SK-N-SH treated with all-trans-retinoic acid at 6 μM for 48 hours (cell line): ENCODE measurements at regions not wholly inside any gene's neighbourhood (a gene's known extent, or its start where the extent isn't known, plus 50 kb on each side); places are given as distances from the start of the nearest gene placed in this dataset.

Experiments
- ATAC-seq: fragments of 200-7000 bp; cut with Tn5 transposase; 3 replicates; pipeline ENCODE4 v1.9.1; 2020; ENCODE audit warnings: mild to moderate bottlenecking, moderate library complexity
- ARNTL ChIP-seq: fragments of 450-650 bp; formaldehyde crosslinking; IDR thresholded peaks from 2 replicates; pipeline ENCODE4 v1.5.0; 2020; ENCODE audit warnings: low read depth, mild to moderate bottlenecking, moderate library complexity, borderline replicate concordance
- BACH2 ChIP-seq: fragments of 250-450 bp; sonication (Bioruptor Pico); IDR thresholded peaks from 2 replicates; pipeline ENCODE4 v1.9.0; 2021; ENCODE audit warnings: mild to moderate bottlenecking, borderline replicate concordance
- CSDC2 ChIP-seq: fragments of 250-450 bp; sonication (Bioruptor Pico); IDR thresholded peaks from 2 replicates; pipeline ENCODE4 v1.5.0; 2020; ENCODE audit warnings: mild to moderate bottlenecking, moderate library complexity
- ESRRG ChIP-seq: fragments of 250-450 bp; sonication (Bioruptor Pico); IDR thresholded peaks from 2 replicates; pipeline ENCODE4 v1.6.1; 2021; ENCODE audit warnings: mild to moderate bottlenecking
- GLIS3 ChIP-seq: fragments of 250-450 bp; sonication (Bioruptor Pico); IDR thresholded peaks from 2 replicates; pipeline ENCODE4 v1.5.0; 2020; ENCODE audit warnings: mild to moderate bottlenecking, moderate library complexity
- ISL1 ChIP-seq: fragments of 250-450 bp; sonication (Bioruptor Pico); IDR thresholded peaks from 2 replicates; pipeline ENCODE4 v2.1.2; 2022; ENCODE audit warnings: mild to moderate bottlenecking, moderate library complexity
- OSR1 ChIP-seq: fragments of 250-450 bp; sonication (Bioruptor Pico); IDR thresholded peaks from 2 replicates; pipeline ENCODE4 v1.8.0; 2022; ENCODE audit warnings: moderate library complexity, mild to moderate bottlenecking, inconsistent platforms
- RARB ChIP-seq: fragments of 250-450 bp; sonication (Bioruptor Pico); IDR thresholded peaks from 2 replicates; pipeline ENCODE4 v1.8.0; 2021; ENCODE audit warnings: mild to moderate bottlenecking, moderate library complexity
- SNAI2 ChIP-seq: fragments of 250-450 bp; sonication (Bioruptor Pico); IDR thresholded peaks from 2 replicates; pipeline ENCODE4 v1.5.0; 2020; ENCODE audit warnings: mild to moderate bottlenecking, moderate library complexity
- TCF4 ChIP-seq: fragments of 250-450 bp; sonication (Bioruptor Pico); IDR thresholded peaks from 2 replicates; pipeline ENCODE4 v1.8.0; 2021; ENCODE audit warnings: mild to moderate bottlenecking, moderate library complexity, borderline replicate concordance
- TOX ChIP-seq: fragments of 250-450 bp; sonication (Bioruptor Pico); IDR thresholded peaks from 2 replicates; pipeline ENCODE4 v1.8.0; 2021; ENCODE audit warnings: mild to moderate bottlenecking, moderate library complexity, borderline replicate concordance
- ZC3H10 ChIP-seq: fragments of 250-450 bp; sonication (Bioruptor Pico); IDR thresholded peaks from 2 replicates; pipeline ENCODE4 v1.5.1; 2021; ENCODE audit warnings: mild to moderate bottlenecking, moderate library complexity
- ZFP3 ChIP-seq: fragments of 250-450 bp; sonication (Bioruptor Pico); IDR thresholded peaks from 2 replicates; pipeline ENCODE4 v1.5.0; 2020; ENCODE audit warnings: mild to moderate bottlenecking, moderate library complexity
- ZFP30 ChIP-seq: fragments of 450-650 bp; formaldehyde crosslinking; IDR thresholded peaks from 2 replicates; pipeline ENCODE4 v1.5.0; 2022; ENCODE audit warnings: mild to moderate bottlenecking, moderate library complexity
- ZNF70 ChIP-seq: fragments of 450-650 bp; formaldehyde crosslinking; IDR thresholded peaks from 2 replicates; pipeline ENCODE4 v1.5.0; 2020; ENCODE audit warnings: mild to moderate bottlenecking, moderate library complexity
- ZNF8 ChIP-seq: fragments of 450-650 bp; formaldehyde crosslinking; IDR thresholded peaks from 2 replicates; pipeline ENCODE4 v1.5.0; 2020; ENCODE audit warnings: mild to moderate bottlenecking, moderate library complexity
- TF ChIP-seq, protein P1 (sequence below): fragments of 250-450 bp; sonication (Bioruptor Pico); IDR thresholded peaks from 2 replicates; pipeline ENCODE4 v1.8.0; 2020; ENCODE audit warnings: mild to moderate bottlenecking, moderate library complexity, borderline replicate concordance
- TF ChIP-seq, protein P2 (sequence below): fragments of 250-450 bp; sonication (Bioruptor Pico); IDR thresholded peaks from 2 replicates; pipeline ENCODE4 v1.5.1; 2021; ENCODE audit warnings: mild to moderate bottlenecking, moderate library complexity
- TF ChIP-seq, protein P3 (sequence below): fragments of 250-450 bp; sonication (Bioruptor Pico); IDR thresholded peaks from 2 replicates; pipeline ENCODE4 v1.5.0; 2020; ENCODE audit warnings: mild to moderate bottlenecking, moderate library complexity
- TF ChIP-seq, protein P4 (sequence below): fragments of 250-450 bp; sonication (Bioruptor Pico); IDR thresholded peaks from 2 replicates; pipeline ENCODE4 v1.5.1; 2020; ENCODE audit warnings: low read depth, mild to moderate bottlenecking, moderate library complexity
- TF ChIP-seq, protein P5 (sequence below): fragments of 250-450 bp; sonication (Bioruptor Pico); IDR thresholded peaks from 2 replicates; pipeline ENCODE4 v1.8.0; 2021; ENCODE audit warnings: low read depth, mild to moderate bottlenecking, moderate library complexity, borderline replicate concordance

DNA sequence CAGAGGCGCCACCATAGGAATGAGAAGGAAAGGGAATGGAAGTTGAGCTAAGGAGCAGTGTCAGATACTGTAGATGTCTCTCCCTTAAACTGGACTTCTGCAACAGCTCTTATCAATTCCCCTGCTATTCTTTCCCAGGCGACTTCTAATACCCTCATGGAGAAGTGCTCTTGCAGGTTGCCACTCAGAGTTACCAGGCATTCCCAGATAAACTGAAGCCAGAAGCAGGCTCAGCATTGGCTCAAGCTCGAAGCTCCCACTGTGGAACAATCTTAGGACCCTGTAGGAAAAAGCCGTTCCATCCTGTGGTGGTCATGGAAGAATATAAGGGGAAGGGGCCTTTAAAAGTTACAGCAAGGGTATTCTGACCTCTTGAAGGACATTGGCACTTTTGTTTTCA, 208.7 kb upstream of the PLET1 start:
- TF ChIP-seq ISL1 (CRISPR knock-in tag) = no peak
- no peak for TF ChIP-seq CSDC2 (CRISPR knock-in tag)
- no peak for TF ChIP-seq RARB
- TF ChIP-seq, protein P1, sequence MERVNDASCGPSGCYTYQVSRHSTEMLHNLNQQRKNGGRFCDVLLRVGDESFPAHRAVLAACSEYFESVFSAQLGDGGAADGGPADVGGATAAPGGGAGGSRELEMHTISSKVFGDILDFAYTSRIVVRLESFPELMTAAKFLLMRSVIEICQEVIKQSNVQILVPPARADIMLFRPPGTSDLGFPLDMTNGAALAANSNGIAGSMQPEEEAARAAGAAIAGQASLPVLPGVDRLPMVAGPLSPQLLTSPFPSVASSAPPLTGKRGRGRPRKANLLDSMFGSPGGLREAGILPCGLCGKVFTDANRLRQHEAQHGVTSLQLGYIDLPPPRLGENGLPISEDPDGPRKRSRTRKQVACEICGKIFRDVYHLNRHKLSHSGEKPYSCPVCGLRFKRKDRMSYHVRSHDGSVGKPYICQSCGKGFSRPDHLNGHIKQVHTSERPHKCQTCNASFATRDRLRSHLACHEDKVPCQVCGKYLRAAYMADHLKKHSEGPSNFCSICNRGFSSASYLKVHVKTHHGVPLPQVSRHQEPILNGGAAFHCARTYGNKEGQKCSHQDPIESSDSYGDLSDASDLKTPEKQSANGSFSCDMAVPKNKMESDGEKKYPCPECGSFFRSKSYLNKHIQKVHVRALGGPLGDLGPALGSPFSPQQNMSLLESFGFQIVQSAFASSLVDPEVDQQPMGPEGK (CRISPR knock-in tag) = no peak
- TF ChIP-seq ZC3H10 (CRISPR knock-in tag) = no peak
- TF ChIP-seq ZFP30 (CRISPR knock-in tag) = no peak
- TF ChIP-seq, protein P2, sequence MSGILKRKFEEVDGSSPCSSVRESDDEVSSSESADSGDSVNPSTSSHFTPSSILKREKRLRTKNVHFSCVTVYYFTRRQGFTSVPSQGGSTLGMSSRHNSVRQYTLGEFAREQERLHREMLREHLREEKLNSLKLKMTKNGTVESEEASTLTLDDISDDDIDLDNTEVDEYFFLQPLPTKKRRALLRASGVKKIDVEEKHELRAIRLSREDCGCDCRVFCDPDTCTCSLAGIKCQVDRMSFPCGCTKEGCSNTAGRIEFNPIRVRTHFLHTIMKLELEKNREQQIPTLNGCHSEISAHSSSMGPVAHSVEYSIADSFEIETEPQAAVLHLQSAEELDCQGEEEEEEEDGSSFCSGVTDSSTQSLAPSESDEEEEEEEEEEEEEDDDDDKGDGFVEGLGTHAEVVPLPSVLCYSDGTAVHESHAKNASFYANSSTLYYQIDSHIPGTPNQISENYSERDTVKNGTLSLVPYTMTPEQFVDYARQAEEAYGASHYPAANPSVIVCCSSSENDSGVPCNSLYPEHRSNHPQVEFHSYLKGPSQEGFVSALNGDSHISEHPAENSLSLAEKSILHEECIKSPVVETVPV (CRISPR knock-in tag) = no peak
- TF ChIP-seq, protein P3, sequence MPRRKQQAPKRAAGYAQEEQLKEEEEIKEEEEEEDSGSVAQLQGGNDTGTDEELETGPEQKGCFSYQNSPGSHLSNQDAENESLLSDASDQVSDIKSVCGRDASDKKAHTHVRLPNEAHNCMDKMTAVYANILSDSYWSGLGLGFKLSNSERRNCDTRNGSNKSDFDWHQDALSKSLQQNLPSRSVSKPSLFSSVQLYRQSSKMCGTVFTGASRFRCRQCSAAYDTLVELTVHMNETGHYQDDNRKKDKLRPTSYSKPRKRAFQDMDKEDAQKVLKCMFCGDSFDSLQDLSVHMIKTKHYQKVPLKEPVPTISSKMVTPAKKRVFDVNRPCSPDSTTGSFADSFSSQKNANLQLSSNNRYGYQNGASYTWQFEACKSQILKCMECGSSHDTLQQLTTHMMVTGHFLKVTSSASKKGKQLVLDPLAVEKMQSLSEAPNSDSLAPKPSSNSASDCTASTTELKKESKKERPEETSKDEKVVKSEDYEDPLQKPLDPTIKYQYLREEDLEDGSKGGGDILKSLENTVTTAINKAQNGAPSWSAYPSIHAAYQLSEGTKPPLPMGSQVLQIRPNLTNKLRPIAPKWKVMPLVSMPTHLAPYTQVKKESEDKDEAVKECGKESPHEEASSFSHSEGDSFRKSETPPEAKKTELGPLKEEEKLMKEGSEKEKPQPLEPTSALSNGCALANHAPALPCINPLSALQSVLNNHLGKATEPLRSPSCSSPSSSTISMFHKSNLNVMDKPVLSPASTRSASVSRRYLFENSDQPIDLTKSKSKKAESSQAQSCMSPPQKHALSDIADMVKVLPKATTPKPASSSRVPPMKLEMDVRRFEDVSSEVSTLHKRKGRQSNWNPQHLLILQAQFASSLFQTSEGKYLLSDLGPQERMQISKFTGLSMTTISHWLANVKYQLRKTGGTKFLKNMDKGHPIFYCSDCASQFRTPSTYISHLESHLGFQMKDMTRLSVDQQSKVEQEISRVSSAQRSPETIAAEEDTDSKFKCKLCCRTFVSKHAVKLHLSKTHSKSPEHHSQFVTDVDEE (CRISPR knock-in tag) = no peak
- no peak for TF ChIP-seq TOX (CRISPR knock-in tag)
- TF ChIP-seq SNAI2 (CRISPR knock-in tag) = no peak
- TF ChIP-seq BACH2 (CRISPR knock-in tag) = no peak
- TF ChIP-seq, protein P4, sequence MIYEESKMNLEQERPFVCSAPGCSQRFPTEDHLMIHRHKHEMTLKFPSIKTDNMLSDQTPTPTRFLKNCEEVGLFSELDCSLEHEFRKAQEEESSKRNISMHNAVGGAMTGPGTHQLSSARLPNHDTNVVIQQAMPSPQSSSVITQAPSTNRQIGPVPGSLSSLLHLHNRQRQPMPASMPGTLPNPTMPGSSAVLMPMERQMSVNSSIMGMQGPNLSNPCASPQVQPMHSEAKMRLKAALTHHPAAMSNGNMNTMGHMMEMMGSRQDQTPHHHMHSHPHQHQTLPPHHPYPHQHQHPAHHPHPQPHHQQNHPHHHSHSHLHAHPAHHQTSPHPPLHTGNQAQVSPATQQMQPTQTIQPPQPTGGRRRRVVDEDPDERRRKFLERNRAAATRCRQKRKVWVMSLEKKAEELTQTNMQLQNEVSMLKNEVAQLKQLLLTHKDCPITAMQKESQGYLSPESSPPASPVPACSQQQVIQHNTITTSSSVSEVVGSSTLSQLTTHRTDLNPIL (CRISPR knock-in tag) = no peak
- no peak for TF ChIP-seq GLIS3 (CRISPR knock-in tag)
- TF ChIP-seq ARNTL (CRISPR knock-in tag) = no peak
- no peak for TF ChIP-seq TCF4 (CRISPR knock-in tag)
- TF ChIP-seq ZNF70 (CRISPR knock-in tag) = no peak
- no peak for TF ChIP-seq ESRRG (CRISPR knock-in tag)
- TF ChIP-seq, all 23 proteins: peak for 0
- ATAC-seq = no peak

DNA sequence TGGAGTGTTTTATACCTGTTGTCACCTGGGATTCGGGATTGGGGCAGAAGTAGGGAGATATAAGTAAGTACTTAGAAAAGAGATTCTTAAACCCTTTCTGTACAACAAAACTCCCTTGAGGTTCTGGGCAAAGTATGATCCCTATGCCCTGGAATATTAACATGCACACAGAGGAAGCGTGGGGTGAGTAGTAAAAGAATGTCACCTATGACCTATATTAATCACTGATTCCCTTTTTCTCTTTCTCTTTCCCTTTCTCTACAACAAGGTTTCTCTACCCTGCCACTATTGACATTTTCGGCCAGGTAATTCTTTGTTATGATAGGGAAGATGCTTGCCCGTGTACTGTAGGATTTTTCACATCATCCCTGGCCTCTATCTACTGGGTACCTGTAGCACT, 209.7 kb upstream of the PLET1 start:
- TF ChIP-seq TOX (CRISPR knock-in tag) = no peak
- no peak for TF ChIP-seq ZC3H10 (CRISPR knock-in tag)
- TF ChIP-seq ZNF8 (CRISPR knock-in tag) = no peak
- no peak for TF ChIP-seq SNAI2 (CRISPR knock-in tag)
- no peak for TF ChIP-seq ZFP3
- TF ChIP-seq RARB = no peak
- TF ChIP-seq ESRRG (CRISPR knock-in tag) = no peak
- TF ChIP-seq, protein P2 (CRISPR knock-in tag) = no peak
- TF ChIP-seq, protein P1 (CRISPR knock-in tag) = no peak
- no peak for TF ChIP-seq ZNF70 (CRISPR knock-in tag)
- no peak for TF ChIP-seq ARNTL (CRISPR knock-in tag)
- TF ChIP-seq CSDC2 (CRISPR knock-in tag) = no peak
- TF ChIP-seq, protein P4 (CRISPR knock-in tag) = no peak
- no peak for TF ChIP-seq TCF4 (CRISPR knock-in tag)
- TF ChIP-seq OSR1 (CRISPR knock-in tag) = no peak
- TF ChIP-seq, protein P5, sequence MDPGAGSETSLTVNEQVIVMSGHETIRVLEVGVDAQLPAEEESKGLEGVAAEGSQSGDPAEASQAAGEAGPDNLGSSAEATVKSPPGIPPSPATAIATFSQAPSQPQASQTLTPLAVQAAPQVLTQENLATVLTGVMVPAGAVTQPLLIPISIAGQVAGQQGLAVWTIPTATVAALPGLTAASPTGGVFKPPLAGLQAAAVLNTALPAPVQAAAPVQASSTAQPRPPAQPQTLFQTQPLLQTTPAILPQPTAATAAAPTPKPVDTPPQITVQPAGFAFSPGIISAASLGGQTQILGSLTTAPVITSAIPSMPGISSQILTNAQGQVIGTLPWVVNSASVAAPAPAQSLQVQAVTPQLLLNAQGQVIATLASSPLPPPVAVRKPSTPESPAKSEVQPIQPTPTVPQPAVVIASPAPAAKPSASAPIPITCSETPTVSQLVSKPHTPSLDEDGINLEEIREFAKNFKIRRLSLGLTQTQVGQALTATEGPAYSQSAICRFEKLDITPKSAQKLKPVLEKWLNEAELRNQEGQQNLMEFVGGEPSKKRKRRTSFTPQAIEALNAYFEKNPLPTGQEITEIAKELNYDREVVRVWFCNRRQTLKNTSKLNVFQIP (CRISPR knock-in tag) = no peak
- TF ChIP-seq BACH2 (CRISPR knock-in tag) = no peak

More for the DNA sequence above, 209.7 kb upstream of the PLET1 start:
- ATAC-seq = no peak
